Astrocyte (in vitro differentiated cells and primary cell): ENCODE measurements at regions not wholly inside any gene's neighbourhood (a gene's known extent, or its start where the extent isn't known, plus 50 kb on each side); places are given as distances from the start of the nearest gene placed in this dataset.

Source experiments
- CTCF ChIP-seq: IDR thresholded peaks from 2 replicates; pipeline ENCODE4 v1.5.1; 2011; ENCODE audit warnings: low read depth, mild to moderate bottlenecking, inconsistent platforms, low read length, moderate library complexity; ENCODE audit not compliant: insufficient read depth
- EZH2 ChIP-seq: IDR thresholded peaks from 2 replicates; pipeline ENCODE4 v1.6.1; 2012; ENCODE audit warnings: mild to moderate bottlenecking, low read length, inconsistent platforms; ENCODE audit not compliant: insufficient read depth

- TF ChIP-seq CTCF (no peak), EZH2 (no peak)
These were observed 110.1 kb upstream of the TNS3 start for GRCh38 chr7:47691988-47692387.
